Stimulated activated CD8-positive, alpha-beta memory T cell treated with anti-CD3 and anti-CD28 coated beads, Interleukin-15, amount 100 ng/mL, for 48 hours (primary cell): ENCODE measurements at regions not wholly inside any gene's neighbourhood (a gene's known extent, or its start where the extent isn't known, plus 50 kb on each side); places are given as distances from the start of the nearest gene placed in this dataset.
"Not testable (repeated sequence)": the region's sequence is repeated elsewhere in the genome, so short reads cannot be mapped to it uniquely, and the experiment has no call there.

Experiments
- DNase-seq, 2 donors: peaks; one replicate each; pipeline ENCODE4 v3.0.0-alpha.2; 2020; ENCODE audit warnings: low read depth in 2 of 2

DNA sequence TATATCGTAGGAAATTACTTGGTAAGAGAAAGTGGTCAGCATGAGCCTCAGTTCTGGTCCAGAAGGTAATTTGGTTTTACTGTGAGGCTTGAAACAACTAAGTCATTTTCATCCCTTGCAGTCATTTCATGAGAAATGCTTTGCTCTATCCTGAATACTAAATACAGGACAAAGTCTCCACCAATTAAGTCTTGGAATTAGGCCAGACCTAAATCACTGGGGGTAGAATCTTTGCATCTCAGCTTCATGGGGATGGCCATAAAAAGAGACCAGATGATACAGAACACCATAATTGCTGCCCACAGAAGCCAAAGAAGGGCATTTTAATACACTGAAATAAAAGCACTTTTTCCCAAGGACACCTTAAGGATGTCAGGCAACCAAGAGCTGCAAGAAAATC is 277.9 kb upstream of the DCN start:
- no peak for DNase-seq

DNA sequence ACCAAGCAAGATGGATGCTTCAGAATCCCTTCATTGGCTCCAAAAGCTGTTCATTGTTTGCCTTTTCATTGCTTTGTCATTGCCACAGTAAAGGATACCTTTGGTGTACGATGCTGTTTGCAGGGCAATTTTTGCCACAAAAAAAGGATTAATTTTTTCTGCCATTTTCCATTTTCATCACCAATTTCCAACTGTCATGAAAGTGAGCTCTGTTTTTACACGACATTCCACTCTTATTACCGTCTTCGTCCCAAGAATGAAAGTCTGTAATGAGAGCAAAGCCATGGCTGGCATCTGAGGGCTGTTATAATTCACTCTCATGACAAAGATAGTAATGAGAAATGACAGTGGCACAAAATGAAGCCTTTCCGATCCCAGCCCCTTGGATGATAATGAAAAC is 272.7 kb upstream of the DCN start:
- DNase-seq = no peak

DNA sequence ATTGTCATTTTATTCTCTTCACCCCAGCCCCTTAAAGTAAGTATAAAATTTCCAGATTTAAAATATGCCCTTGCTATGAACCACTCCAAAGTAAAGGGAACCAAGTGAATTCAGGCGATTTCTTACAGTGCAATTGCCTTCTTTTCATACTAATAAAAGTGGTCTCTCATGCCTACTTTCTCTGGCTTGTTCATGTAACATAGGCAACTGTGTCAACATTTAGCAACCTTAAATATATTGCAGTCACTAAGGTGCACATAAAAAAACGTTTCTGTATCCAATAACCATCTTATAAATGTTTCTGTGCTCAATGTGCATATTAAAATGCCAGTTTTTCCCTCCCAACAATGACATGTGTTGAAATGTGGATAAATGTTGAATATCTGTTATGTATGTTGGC is 271.6 kb upstream of the DCN start:
- DNase-seq = no peak

DNA sequence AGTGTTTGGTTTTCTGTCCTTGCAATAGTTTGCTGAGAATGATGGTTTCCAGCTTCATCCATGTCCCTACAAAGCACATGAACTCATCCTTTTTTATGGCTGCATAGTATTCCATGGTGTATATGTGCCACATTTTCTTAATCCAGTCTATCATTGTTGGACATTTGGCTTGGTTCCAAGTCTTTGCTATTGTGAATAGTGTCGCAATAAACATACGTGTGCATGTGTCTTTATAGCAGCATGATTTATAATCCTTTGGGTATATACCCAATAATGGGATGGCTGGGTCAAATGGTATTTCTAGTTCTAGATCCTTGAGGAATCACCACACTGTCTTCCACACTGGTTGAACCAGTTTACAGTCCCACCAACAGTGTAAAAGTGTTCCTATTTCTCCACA is 269.8 kb upstream of the DCN start:
- DNase-seq = not testable (repeated sequence)

DNA sequence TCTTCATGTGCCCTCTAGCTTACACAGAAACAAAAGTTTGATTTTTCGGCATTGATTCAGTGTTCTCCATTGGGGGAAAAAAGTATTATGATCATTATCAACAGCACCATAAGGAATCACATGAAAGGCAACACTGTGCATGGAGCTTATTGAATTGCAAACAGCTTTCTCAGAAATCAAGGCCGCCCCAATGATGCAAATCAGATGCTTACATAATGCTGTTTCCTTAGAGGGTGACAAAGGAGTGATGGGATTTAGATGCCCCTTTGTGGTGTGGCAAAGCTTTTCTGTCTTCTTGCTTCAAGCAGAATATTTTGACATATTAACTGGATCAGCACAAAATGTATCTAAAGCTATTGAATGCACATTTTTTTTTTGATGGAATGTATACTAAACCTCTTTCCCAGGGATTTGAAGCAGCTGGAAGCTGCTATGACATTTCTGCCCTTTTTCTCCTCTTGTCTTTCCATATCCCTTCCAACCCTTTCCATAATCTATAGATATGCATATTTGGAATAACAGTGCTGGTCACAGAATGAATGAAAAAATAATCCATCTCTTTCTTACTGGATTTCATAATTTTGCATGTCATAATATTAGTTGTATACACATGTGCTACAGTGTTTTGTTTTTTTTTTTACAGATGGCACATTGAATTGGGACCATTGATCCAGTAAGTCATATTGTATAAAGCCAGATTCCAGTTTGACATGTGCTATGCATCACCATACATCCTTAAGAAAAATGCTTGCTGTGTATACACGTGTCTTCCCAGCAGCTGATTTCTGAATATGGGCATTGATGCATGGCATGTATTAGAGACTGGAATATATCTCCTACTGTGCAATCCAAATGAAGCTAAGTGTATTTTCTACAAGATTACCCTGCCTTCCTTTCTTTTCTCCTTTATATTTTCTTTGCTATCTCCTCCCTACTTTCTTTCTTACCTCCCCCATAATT is 259.7 kb upstream of the DCN start:
- no peak for DNase-seq

DNA sequence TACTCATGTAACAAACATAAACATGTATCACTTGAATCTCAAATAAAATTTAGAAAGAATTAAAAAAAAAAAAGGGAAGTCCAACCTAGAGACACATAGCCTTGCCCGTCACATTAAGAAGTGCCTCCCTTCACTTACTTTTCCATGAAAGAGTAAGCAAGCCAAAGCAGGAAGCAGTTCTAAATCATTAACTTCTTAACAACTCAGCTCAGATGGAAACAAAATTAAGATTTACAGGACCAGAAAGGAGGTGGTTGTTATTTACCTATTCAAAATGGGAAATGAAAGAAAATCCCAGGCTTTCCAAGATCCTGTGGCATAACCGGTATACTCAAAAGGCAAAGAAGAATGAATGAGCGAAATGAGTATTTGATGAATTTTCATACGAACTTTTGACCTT is 258.6 kb upstream of the DCN start:
- no peak for DNase-seq

DNA sequence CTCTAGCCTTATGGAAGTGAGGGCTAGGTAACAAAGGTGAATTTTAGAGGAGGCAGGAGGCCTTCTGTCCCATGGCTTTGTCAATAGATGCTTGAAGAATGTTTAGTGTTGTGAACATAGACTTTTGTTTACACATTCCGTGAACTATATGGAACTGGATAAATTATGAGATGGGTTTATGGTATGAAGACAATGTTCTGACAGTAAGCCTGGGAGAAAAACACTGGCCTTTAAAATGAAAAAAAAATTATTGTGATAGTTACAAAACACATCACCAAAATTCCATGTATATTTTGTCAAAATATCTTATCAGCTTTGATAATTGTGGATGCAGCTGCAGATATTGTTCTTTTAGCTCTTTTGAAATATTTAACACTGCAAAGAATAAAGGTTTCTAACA is 251.5 kb upstream of the DCN start:
- no peak for DNase-seq

DNA sequence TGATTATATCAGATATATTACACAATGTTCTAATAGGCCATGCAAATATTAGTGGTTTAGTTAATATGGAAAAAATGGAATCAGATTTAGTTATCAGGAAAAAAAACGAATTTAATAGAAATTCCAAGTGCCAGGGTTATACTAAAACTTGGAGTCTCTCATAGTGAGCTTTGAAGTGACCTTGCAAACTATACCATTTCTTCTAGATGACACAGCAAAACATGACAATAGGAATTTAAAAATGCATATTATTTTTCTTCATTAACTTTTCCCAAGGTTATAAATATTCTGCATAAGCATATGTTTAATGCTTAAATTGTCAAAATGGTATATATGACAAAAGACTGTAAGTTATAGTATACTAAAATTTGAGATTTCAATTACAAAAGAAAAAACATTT is 250.1 kb upstream of the DCN start:
- no peak for DNase-seq

DNA sequence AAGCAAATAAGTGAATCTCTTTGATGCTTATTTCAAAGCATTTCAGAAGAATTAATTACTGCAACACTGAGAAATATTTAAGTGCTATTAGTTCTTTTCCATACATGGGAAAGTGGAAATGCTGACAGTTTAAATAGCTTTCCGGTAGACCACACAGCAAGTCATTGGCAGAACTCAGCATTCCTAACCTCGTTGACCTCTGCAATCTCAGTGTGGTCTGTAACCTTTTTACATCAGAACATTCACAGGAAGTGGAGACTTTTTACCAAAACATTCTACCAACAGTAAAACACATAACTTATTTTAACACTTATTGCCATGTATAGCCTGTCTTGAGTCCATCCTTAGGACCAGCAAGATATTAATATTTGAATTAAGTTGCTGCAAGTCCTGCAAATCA is 249.5 kb upstream of the DCN start:
- DNase-seq = no peak

DNA sequence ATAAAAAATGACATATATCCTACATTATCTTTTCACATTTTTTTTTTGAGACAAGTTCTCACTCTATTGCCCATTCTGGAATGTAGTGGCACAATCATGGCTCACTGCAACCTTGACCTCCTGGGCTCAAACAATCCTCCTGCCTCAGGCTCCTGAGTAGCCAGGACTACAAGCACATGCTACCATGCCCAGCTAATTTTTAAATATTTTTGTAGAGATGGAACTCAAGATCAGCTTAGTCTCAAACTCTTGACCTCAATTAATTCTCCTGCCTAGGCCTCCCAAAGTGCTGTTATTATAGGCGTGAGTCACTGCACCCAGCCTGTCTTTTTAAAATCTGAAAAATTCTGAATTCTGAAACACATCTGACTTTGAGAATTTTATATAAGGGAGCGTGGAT is 241.9 kb upstream of the DCN start:
- DNase-seq = no peak

DNA sequence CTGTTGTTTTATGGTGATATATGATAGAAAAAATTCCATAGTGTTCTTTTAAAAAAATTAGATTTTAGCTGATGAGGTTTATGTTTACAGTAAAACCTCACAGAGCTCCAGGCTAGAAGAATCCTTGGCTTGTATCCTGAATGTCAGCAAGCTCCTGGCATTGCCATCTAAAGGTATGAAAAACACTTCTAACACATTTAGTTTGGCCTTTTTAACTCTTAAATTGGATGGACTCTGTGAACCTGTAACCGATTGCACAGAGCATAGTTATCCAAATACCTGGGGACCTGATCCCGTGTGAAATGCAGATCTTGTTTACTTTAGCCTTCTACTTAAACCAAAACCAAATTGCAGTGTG is 241.1 kb upstream of the DCN start:
- no peak for DNase-seq

DNA sequence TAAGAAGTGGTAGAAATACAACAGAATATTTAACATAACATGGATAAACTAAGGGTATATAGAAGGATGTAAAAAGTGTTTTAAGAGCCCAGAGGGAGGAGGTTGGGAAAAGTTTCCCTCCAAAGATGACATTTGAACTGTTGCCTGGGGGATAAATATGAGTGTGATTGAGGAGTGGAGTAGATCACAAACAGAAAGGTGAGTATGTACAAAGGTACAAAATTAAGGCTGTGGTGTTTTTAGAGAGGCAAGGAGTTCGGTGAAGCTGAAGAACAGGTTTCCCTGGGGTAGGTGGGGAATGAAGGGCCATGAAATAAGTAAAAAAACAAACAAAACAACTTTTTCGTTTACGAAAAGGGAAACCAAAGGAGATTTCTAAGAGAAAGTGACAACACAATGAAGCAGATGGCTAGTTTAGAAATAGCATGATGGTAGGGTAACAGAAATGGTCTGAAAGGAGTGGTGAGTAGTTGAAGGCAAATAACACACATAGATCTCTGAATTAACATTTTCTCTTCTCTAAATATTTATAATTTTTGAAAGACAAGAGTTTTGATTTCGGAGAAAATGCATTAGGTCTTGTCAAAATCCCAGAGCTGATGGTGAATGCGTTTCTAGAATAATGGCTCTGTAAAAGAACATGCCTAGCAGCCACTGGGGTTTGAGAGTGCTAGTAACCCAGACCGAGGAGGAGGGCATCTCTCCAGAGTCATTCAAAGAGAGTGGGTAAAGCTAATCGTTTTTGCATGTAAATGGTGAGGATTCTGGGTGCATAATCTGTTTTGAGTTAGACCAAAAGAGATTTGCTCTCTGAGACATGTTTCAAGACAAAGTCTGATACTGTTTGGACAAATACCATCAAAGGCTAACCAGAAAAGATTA is 240.4 kb upstream of the DCN start:
- DNase-seq = no peak

DNA sequence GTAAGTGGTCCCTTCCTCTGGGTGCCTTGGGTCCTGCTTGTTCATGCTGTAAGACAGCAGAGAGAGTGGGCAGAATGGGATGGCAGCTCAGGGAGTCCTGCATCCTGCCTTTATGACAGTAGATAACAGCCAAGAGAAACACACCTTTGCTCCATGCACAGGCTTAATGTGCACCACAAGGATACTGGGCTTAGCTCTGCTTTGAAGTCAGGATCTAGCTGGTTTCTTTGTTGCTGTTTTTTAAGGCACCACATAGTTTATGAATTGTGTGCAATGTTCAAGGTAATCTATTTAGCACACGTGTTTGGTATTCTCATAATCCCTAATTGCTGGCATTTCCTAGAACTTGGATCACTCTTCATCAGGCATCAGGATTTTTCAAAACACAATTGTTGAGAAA is 239.5 kb upstream of the DCN start:
- DNase-seq = no peak

DNA sequence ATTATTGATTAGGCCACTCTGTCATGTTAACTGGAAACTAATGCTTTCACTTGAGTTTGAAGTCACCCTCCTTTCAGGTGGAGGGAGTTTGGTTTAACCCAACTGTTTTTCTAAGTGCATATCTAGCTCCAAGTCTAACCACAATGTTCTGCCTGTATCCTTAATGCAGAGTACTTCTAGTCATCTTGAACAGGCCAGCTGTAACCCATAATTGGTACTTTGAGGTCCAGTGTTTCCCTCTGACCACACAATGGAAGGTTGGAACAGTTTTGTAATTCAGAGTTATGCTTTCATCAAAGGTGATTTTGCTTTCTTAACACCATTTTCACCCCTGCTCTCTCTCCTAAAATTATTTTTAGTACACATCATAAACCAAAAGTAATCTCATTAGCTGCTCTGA is 237.2 kb upstream of the DCN start:
- no peak for DNase-seq

DNA sequence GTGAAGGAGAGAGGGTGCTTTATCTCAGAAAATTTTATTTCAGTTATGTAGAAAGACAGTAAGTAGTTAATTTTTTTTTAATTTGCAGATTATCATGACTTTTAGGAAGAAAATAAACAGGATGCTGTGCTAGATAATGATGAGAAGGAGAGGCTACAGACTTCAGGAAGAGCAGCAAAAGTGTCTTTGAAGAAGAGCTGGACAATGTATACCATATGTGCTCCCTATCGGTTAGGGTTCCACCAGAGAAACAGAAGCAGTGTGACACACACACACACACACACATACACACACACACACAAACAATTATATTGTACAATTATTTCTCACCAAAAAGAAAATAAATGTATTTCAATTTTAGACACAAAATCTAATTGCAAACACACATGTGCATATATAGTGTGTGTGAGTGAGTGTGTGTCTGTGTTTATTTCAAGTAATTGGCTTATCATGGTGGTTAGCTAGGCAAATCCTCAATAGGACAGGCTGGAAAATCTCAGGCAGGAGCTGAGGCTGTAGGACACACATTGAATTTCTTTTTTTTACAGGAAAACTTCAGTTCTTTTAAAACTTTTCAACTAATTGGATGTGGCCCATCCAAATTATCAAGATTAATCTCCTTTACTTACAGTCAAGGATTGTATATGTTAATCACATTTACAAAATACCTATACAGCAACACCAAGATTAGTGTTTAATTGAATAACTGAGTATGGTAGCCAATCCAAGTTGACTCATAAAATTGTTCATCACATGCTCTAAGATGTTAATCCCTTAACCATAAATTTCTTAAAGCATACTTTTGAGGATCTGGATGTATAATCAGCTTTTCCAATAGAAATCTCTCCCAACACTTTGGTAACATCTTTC is 235.8 kb upstream of the DCN start:
- no peak for DNase-seq

DNA sequence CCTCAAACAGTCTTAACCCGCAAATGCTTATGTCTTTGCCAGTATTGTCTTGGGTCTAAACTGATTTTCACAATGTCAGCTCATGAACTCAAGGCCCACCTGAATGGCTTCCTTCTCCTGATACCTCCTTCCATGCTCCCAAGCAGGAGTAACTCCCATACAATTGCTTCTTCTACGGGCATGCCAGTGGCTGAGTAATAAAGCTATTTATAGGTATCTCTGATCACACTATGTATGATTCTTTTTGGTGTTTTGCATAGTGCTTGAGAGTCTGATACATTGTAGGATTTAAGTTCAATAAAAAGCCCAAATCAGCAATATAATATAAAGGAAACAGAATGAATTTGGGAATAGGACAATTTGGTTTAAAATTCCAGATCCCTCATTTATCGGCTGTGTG is 235.0 kb upstream of the DCN start:
- DNase-seq = no peak

DNA sequence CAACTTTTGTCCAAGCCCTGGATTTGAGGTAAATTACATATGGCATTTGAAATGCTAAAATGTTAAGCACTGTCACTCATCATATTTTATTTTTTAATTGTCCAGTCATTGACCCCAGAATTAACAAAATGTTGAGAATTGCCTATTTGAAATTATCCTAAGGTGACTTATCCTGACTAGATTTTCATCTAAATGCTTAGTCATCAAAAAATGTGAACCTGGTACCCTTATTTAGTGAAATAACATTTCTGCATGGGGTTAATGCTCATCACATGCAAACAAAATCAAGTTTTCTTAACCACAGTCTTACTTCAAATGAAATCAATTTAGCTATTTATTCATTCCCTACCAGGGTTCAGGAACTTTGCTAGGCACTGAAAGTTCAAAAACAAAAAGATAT is 232.0 kb upstream of the DCN start:
- no peak for DNase-seq

DNA sequence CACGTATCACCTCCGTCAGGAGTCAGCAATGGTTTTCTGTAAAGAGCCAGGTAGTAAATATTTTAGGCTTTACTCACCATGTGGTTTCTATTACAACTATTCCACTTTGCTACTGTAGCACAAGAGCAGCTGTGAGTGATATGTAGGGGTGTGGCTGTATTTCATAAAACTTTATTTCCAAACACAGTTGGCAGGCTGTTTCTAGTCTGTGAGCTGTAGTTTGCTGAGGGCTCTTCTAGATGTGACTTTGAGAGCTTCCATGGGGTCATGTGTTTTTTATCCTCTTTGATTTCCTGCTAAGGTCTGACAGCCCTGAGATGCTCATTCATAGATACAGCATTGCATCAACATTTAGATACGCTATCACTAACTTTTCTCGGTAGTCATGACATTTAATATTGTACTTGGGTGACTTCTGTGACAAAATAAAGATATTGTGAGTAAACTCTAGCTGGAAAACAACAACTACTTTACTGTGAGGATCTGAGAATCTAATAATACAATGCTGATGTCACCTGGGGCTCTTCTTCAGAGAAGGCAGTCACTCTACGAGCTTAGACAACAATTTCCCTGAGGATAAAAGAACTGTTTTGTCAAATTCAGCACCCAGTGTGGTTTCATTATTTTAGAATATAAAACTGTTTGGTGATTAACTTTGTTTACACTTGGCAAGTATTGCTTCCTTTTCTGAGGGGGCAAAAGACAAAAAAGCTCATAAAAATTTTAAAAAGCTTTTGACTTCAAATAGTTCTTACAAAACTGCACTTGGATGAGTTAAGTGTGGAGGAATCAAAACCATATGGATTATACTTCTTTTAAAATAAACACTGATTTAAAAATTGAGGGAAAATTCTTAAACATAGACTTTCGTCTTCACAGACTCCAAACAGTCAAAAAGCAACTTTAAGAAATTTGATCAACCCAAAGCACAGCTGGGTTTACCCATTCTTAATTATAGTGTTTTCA is 231.2 kb upstream of the DCN start:
- no peak for DNase-seq

DNA sequence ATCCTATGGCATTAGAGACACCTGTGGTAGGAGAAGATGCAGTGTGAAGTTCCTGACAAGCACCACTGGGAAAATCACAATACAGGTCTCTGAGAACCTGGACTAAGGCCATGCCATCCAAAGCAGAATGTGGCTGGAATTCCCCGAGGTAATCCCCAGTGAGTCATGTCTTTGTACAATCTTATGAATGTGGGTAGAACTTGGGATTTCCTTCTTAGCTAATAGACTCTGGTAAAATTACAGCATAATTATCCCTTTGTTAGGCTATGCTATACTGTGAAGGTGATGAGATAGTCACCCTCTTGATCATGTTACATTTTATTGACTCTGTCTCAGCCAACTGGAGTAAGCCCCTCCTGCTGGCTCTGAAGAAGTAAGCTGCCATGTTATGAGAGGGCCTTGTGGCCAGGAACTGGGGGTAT is 224.3 kb upstream of the DCN start:
- DNase-seq = no peak

DNA sequence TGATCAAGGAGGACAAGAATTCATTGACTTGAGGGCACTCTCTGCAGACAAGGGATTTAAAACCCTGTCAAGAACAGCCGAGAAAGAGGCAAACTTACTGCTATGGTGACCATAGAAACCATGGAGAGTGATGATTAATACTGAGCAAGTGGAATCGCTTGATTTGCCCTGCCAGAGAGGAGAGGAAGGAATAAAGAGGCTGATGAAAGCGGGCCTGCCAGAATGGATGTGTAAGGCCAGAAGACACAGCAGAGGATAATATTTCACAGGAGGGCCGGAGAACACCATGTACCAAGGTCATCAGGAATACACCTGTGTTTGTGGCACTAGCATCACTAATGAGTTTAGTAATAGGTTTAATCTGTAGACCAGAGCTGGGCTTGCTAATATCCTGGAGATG is 221.8 kb upstream of the DCN start:
- DNase-seq = no peak

DNA sequence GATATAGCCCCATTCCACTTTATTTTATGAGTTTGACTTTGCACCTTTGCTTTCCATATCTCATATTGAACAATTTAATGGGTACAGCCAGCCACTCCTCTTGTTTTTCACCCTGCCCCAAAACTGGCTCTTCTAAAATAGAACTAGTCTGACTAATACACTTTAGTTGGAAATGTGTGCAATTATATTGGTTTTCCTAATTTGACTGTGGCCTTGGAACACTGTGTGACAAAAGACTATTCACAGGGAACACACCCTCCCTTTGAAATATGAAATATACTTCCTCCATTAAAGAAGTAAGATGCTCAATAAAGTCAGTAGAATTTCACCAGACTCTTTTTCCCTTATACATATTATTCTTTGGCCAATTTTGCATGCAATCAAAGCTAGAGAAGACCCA is 218.6 kb upstream of the DCN start:
- no peak for DNase-seq
